AG04450 (cell line): ENCODE measurements at regions not wholly inside any gene's neighbourhood (a gene's known extent, or its start where the extent isn't known, plus 50 kb on each side); places are given as distances from the start of the nearest gene placed in this dataset.

ENCODE experiments used
- CTCF ChIA-PET: fragments of 300-600, 350-600 bp; formaldehyde crosslinking; extraction: SDS; loops from one replicate; lab custom pipeline; 2022; ENCODE audit warnings: antibody characterized with exemption, inconsistent platforms; lab: Charles Lee
- POLR2A ChIA-PET: fragments of 350-600 bp; formaldehyde crosslinking; extraction: SDS; loops from one replicate; lab custom pipeline; 2021; ENCODE audit warnings: antibody characterized with exemption, inconsistent platforms; lab: Yijun Ruan, JAX
- DNase-seq: peaks from one replicate; pipeline ENCODE4 v3.0.0-alpha.2; 2011; ENCODE audit warnings: low read depth, low spot score
- H3K27ac ChIP-seq: one replicate; pipeline ENCODE4 v1.5.1; 2012; ENCODE audit warnings: low read depth, low read length, control low read depth
- H3K27me3 ChIP-seq: one replicate; pipeline ENCODE4 v1.6.0; 2012; ENCODE audit warnings: low read length; ENCODE audit not compliant: control insufficient read depth, insufficient read depth
- H3K4me3 ChIP-seq: 2 replicates; pipeline ENCODE4 v1.5.1; 2011; ENCODE audit warnings: mild to moderate bottlenecking, low read depth, low read length, control low read depth
- H3K9me3 ChIP-seq: 2 replicates; pipeline ENCODE4 v1.5.1; 2012; ENCODE audit warnings: low read length; ENCODE audit not compliant: control insufficient read depth, insufficient read depth
- TF ChIP-seq, protein P1 (sequence below): IDR thresholded peaks from 2 replicates; pipeline ENCODE4 v1.5.1; 2011; ENCODE audit warnings: low read depth, low read length, control low read depth, inconsistent platforms

DNA sequence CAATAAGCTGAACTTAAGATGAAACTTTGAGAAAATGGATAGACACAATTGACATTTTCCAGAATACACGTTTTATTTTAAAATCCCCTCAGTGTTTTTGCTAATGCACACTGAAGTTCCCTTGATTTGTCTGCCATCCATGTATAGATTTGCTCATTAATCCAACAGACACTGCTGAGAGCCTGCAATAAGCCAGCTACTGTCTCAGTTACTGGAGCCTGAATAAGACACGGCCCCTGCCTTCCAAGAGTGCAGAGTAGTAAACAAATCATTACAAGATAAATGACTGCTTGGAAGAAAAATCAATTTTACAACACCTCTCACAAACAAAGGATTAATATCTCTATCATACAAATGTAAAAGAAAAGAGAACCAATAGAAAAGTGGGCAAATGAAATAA is 130.1 kb downstream of the TLR5 start:
- CTCF ChIA-PET = no interaction called here
- Histone ChIP-seq H3K27me3 (no peaks in the 10 kb centered on the region), H3K27ac (no peak overlapping the region), H3K9me3 (peaks cover 4% of the 10 kb centered on the region; the same call in 1 of the 2 replicates), H3K4me3 (no peak overlapping the region)
- no peak for DNase-seq
- POLR2A ChIA-PET = no interaction called here
- TF ChIP-seq, protein P1, sequence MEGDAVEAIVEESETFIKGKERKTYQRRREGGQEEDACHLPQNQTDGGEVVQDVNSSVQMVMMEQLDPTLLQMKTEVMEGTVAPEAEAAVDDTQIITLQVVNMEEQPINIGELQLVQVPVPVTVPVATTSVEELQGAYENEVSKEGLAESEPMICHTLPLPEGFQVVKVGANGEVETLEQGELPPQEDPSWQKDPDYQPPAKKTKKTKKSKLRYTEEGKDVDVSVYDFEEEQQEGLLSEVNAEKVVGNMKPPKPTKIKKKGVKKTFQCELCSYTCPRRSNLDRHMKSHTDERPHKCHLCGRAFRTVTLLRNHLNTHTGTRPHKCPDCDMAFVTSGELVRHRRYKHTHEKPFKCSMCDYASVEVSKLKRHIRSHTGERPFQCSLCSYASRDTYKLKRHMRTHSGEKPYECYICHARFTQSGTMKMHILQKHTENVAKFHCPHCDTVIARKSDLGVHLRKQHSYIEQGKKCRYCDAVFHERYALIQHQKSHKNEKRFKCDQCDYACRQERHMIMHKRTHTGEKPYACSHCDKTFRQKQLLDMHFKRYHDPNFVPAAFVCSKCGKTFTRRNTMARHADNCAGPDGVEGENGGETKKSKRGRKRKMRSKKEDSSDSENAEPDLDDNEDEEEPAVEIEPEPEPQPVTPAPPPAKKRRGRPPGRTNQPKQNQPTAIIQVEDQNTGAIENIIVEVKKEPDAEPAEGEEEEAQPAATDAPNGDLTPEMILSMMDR = no peak

DNA sequence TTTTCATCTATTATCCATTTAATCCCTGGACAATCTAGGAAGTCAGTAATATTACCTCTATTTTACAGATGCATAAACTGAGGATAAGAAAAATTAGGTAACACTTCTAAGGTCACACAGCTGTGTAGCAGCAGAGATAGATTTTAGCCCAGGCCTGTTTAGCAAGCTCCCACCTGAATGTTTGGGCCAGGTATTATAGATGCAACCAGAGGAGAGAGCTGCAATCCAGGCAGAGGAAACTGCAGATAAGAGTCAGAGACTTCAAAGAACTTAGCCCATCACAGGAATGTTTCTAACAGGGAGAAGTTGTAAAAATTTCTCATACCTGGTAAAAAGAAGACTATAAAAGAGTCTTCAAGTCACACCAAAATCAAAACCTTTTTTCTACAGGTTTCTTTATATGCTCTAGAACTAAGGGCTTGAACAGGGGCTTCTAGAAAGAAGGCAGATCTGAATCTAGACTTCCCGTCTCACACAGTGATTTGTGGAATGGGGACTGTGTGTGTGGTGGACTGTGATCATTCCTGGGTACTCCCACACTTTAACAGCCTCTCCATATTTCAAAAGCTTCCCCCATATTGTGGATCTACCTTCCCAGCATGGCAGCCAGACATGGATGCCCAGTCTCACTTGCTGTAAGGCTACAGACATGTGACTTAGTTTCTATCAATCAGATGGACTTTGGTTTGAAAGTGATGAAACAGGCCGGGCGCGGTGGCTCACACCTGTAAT is 128.7 kb downstream of the TLR5 start:
- no peak for DNase-seq
- H3K9me3 ChIP-seq = peaks cover 4% of the 10 kb centered on the region; the same call in 1 of the 2 replicates
- TF ChIP-seq, protein P1 = no peak
- no peak overlapping the region for H3K4me3 ChIP-seq
- POLR2A ChIA-PET = no interaction called here
- H3K27me3 ChIP-seq = no peaks in the 10 kb centered on the region
- CTCF ChIA-PET = no interaction called here
- H3K27ac ChIP-seq = no peak overlapping the region

DNA sequence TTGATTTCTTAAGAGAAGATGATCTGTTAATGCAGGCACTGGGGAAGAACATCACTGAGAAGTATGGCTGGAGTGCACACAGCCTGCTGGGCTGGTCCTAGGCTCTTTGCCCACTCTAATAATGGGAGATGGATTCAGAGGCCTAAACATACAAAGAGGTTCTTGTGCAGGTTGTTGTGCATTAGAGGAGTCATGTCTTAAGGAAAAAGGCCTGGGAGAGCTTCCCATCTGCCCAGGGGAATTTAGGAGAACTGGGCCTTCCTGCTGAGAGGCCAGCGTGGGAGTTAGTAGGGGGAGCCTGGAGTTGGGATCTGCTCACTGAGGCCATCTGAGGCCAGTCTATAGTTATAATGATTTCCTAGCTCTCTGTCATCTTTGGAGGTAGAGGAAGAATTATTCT is 126.7 kb downstream of the TLR5 start:
- POLR2A ChIA-PET = no interaction called here
- TF ChIP-seq, protein P1 = no peak
- CTCF ChIA-PET = interaction anchor here (0.9 kb wide), 1 partner anchor 74 kb away, joined by 3 read pairs; no protein-coding TSS in a partner anchor

DNA sequence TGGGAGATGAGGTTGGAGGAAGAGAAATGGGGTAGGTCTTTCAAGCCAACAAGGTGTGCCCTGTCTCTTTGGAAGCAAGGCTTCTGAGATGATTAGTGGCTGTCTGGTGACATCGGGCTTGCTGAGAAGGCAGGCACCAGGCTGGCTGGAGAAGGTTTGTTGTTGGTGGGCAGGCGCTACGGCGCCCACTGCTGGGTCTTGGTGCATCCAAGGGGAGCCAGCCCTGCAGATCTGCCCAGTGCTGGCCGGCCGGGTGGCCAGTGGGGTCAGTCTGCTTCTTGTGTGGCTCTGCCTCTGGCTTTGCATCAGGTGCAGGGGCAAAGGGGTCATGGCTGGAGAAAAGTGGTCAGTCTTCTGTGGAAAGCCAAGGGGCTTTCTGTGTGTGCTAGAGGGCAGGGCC is 126.2 kb downstream of the TLR5 start:
- no peak overlapping the region for H3K27ac ChIP-seq
- H3K9me3 ChIP-seq = peaks cover 4% of the 10 kb centered on the region; the same call in 1 of the 2 replicates
- DNase-seq = no peak
- POLR2A ChIA-PET = no interaction called here
- TF ChIP-seq, protein P1 = no peak
- no peaks in the 10 kb centered on the region for H3K27me3 ChIP-seq
- H3K4me3 ChIP-seq = no peak overlapping the region
- CTCF ChIA-PET = interaction anchor here (0.9 kb wide), 1 partner anchor 73 kb away, joined by 3 read pairs; no protein-coding TSS in a partner anchor

More for the DNA sequence above, 126.7 kb downstream of the TLR5 start:
- Histone ChIP-seq H3K4me3 (no peak overlapping the region), H3K27me3 (no peaks in the 10 kb centered on the region), H3K27ac (no peak overlapping the region), H3K9me3 (peaks cover 4% of the 10 kb centered on the region; the same call in 1 of the 2 replicates)
- no peak for DNase-seq

DNA sequence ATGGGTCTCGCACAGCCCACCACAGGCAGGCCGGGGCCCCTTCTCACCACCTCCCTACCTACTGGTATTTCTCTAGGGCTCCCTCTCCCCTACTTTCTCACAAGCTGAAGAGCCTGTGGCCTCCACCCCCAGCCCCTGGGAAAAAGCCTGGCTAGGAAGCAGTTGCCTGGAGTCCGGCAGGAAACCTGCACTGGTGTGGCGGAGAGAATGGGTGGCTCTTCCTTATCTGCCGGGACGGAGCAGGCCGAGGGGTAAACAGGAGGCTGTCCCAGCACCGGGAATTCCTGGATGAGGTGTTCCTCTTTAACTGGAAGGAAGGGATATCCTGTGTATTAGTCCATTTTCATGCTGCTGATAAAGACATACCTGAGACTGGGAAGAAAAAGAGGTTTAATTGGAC is 125.8 kb downstream of the TLR5 start:
- ChIA-PET CTCF (no interaction called here), POLR2A (no interaction called here)
- H3K27me3 ChIP-seq = no peaks in the 10 kb centered on the region
- no peak for DNase-seq
- TF ChIP-seq, protein P1 = no peak
- H3K9me3 ChIP-seq = peaks cover 4% of the 10 kb centered on the region; the same call in 1 of the 2 replicates
- no peak overlapping the region for H3K27ac ChIP-seq
- no peak overlapping the region for H3K4me3 ChIP-seq
